ENCODE measurements at regions not wholly inside any gene's neighbourhood (a gene's known extent, or its start where the extent isn't known, plus 50 kb on each side); places are given as distances from the start of the nearest gene placed in this dataset.
"Not testable (repeated sequence)": the region's sequence is repeated elsewhere in the genome, so short reads cannot be mapped to it uniquely, and the experiment has no call there.

DNA sequence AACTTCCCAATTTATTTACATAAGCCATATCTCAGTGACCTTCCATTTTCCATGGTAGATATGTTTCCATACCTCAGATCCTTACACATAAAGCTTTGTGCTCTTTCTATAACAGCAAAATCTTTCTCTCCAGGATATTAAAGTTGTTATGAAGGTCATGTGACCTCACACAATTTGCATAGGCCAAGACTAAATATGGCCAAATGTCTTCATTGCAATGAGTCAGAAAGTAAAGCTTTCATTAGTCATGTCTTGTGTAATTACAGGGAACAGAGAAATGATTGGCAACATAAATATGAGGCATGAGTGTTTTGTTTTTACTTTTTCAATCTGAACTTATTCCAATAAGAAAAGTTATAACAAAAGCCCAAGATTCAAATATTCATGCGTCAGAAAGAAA, 243.5 kb downstream of the ASXL3 start:
- 56 to 81% methylated on average over 1 of the region's 1 CpG for WGBS, 2 donors (ENCODE audit: low coverage in 1 of 2)
- intact Hi-C loops (cut with DNase I; ENCODE audit: low total_unique reads): no loop called here
- Histone ChIP-seq H3K27me3 (no peaks in the 10 kb centered on the region), H3K36me3 (no peaks in the 10 kb centered on the region), H3K27ac (peak overlapping the region in 2 of 4 donors; percentile 75 to 78), H3K9me3 (no peaks in the 10 kb centered on the region), H3K4me1 (peaks cover 0 to 6% (median 0%) of the 10 kb centered on the region in 4 donors), H3K4me3 (no peak overlapping the region)
- DNase-seq: no peak
- in situ Hi-C loops (cut with MboI; ENCODE audit: low pct_ligation_motif_present in 1 of 4, low pct_unique_long_range_greater_than_20kb in 1 of 4, low sequenced_read_pairs in 3 of 4): no loop called here
- TF ChIP-seq POLR2AphosphoS5 (IDR thresholded peaks at IDR 0.05): peak in 2 of 3 donors; percentile 27
- no peak for TF ChIP-seq POLR2A (IDR thresholded peaks at IDR 0.05)
- TF ChIP-seq CTCF (IDR thresholded peaks at IDR 0.05): no peak
- TF ChIP-seq EP300 (IDR thresholded peaks at IDR 0.05; ENCODE audit: low read depth): no peak

DNA sequence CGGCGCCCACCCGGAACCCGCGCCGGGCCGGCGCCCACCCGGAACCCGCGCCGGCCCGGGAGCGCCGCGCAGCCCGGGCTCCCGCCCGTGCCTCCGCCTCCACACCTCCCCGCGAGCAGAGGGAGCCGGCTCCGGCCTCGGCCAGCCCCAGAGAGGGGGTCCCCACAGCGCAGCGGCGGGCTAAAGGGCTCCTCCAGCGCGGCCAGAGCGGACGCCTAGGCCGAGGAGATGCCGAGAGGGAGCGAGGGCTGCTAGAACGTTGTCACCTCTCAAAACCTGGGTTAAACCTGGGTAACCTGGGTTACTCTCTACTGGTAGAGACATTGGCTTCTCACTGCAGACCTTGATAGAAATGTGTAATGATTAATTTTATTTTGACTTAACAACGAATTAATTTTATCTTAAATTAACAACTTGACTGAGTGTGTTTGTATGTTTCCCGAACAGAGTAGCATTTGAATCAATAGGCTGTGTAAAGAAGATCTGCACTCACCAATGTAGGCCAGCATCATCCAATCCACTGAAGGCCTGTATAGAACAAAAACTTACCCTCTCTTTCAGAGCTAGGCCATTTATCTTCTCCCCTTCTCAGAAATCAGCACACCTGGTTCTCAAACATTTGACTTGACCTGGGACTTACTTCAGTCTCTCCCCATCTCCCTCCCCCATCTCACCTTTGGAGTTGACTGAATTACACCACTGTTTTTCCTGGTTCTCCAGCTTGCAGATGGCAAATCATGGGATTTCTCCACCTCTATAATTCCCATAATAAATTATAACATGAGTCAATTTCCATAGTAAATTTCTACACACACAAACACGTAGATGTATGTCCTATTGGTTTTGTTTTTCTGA, 242.7 kb downstream of the ASXL3 start:
- H3K4me1 ChIP-seq: peaks cover 0 to 6% (median 0%) of the 10 kb centered on the region in 4 donors
- in situ Hi-C loops (cut with MboI; ENCODE audit: low pct_ligation_motif_present in 1 of 4, low pct_unique_long_range_greater_than_20kb in 1 of 4, low sequenced_read_pairs in 3 of 4): no loop called here
- H3K4me3 ChIP-seq: peak overlapping the region in 2 of 4 donors; percentile 20 to 38
- intact Hi-C loops (cut with DNase I; ENCODE audit: low total_unique reads): no loop called here
- WGBS, 2 donors (ENCODE audit: low coverage in 1 of 2): 49 to 64% methylated on average over 3 to 31 of the region's 39 CpGs
- DNase-seq: no peak
- no peaks in the 10 kb centered on the region for H3K27me3 ChIP-seq
- TF ChIP-seq POLR2A (IDR thresholded peaks at IDR 0.05): peak; percentile 19
- TF ChIP-seq POLR2AphosphoS5 (IDR thresholded peaks at IDR 0.05): peak in 1 of 3 donors; percentile 17
- no peak for TF ChIP-seq CTCF (IDR thresholded peaks at IDR 0.05)
- H3K9me3 ChIP-seq: no peaks in the 10 kb centered on the region
- H3K36me3 ChIP-seq: no peaks in the 10 kb centered on the region
- H3K27ac ChIP-seq: peak overlapping the region; percentile 39 to 78 (median 64)

DNA sequence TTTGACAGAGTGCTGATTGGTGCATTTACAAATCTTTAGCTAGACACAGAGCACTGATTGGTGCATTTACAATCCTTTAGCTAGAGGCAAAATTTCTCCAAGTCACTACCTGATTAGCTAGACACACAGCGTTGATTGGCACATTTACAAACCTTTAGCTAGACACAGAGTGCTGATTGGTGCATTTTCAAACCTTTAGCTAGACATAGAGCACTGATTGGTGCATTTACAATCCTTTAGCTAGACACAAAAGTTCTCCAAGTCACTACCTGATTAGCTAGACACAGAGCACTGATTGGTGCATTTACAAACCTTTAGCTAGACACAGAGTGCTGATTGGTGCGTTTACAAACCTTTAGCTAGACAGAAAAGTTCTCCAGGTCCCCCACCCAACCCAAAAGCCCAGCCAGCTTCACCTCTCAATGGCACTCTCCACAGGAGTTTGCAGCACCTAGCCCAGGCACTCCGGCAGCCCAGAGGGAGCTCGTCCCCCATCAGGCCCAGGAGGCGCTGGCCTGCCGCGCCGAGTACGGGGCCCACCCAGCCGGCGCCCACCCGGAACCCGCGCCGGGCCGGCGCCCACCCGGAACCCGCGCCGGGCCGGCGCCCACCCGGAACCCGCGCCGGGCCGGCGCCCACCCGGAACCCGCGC, 241.8 kb downstream of the ASXL3 start:
- H3K4me3 ChIP-seq; intact Hi-C loops (cut with DNase I; ENCODE audit: low total_unique reads); H3K36me3 ChIP-seq; DNase-seq; H3K4me1 ChIP-seq; H3K27ac ChIP-seq; H3K27me3 ChIP-seq; in situ Hi-C loops (cut with MboI; ENCODE audit: low pct_ligation_motif_present in 1 of 4, low pct_unique_long_range_greater_than_20kb in 1 of 4, low sequenced_read_pairs in 3 of 4); H3K9me3 ChIP-seq: not testable (repeated sequence)
- WGBS, 2 donors (ENCODE audit: low coverage in 1 of 2): 70% methylated on average over 7 of the region's 32 CpGs; no CpG with 5 or more reads in 1 of the 2 donors

DNA sequence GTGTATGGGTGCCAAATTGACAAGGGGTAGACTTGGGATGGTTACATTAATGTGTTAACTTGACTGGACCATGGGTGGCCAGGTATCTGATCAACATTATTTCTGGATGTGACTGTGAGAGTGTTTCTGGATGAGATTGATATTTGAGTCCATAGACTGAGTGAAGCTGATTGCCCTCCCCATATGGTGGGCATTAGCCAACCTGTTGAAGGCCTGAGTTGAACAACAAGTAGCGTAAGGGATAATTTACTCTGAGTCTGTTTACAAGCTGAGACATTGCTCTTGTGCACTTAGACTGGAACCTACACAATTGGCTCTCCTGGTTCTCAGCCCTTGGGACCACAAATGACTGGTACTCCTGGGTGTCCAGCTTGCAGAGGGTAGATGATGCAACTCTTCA, 240.1 kb downstream of the ASXL3 start:
- H3K9me3 ChIP-seq: no peaks in the 10 kb centered on the region
- H3K27ac ChIP-seq: no peak overlapping the region
- H3K4me1 ChIP-seq: peaks cover 0 to 6% (median 0%) of the 10 kb centered on the region in 4 donors
- no peak for DNase-seq
- no peaks in the 10 kb centered on the region for H3K27me3 ChIP-seq
- no peak overlapping the region for H3K4me3 ChIP-seq
- in situ Hi-C loops (cut with MboI; ENCODE audit: low pct_ligation_motif_present in 1 of 4, low pct_unique_long_range_greater_than_20kb in 1 of 4, low sequenced_read_pairs in 3 of 4): no loop called here
- intact Hi-C loops (cut with DNase I; ENCODE audit: low total_unique reads): no loop called here
- no peak for TF ChIP-seq CTCF (IDR thresholded peaks at IDR 0.05)
- no peak for TF ChIP-seq POLR2A (IDR thresholded peaks at IDR 0.05)
- TF ChIP-seq EP300 (IDR thresholded peaks at IDR 0.05; ENCODE audit: low read depth): no peak
- TF ChIP-seq POLR2AphosphoS5 (IDR thresholded peaks at IDR 0.05): no peak
- no peaks in the 10 kb centered on the region for H3K36me3 ChIP-seq
- 80 to 100% methylated on average over 1 of the region's 1 CpG for WGBS, 2 donors (ENCODE audit: low coverage in 1 of 2)
